Peyer's patch (tissue), 4 donors: ENCODE measurements at regions not wholly inside any gene's neighbourhood (a gene's known extent, or its start where the extent isn't known, plus 50 kb on each side); places are given as distances from the start of the nearest gene placed in this dataset.

Source experiments
- DNase-seq, 3 donors: peaks; one replicate each; pipeline ENCODE4 v3.0.0-alpha.2; 2017 to 2019
- H3K27ac ChIP-seq, 4 donors: fragments of 200-600 bp; sonication (generic); one replicate each; pipeline ENCODE4 v1.5.1; 2016 to 2019
- H3K27me3 ChIP-seq, 2 donors: fragments of 200-600 bp; sonication (generic); one replicate each; pipeline ENCODE4 v1.5.1; 2019
- H3K36me3 ChIP-seq, 3 donors: fragments of 200-600 bp; sonication (generic); one replicate each; pipeline ENCODE4 v1.5.1; 2016 to 2019
- H3K4me1 ChIP-seq, 4 donors: fragments of 200-600 bp; sonication (generic); one replicate each; pipeline ENCODE4 v1.5.1; 2016 to 2019
- H3K4me3 ChIP-seq, 4 donors: fragments of 200-600 bp; sonication (generic); 1 replicate in 3 of 4; 2 replicates in 1 of 4; pipeline ENCODE4 v1.5.1; 2016 to 2019; ENCODE audit warnings: mild to moderate bottlenecking in 1 of 4
- H3K9me3 ChIP-seq, 4 donors: fragments of 200-600 bp; sonication (generic); one replicate each; pipeline ENCODE4 v1.5.1; 2016 to 2019; ENCODE audit warnings: mild to moderate bottlenecking in 1 of 4
- POLR2A ChIP-seq, 2 donors: fragments of 450-650 bp; IDR thresholded peaks; one replicate each; pipeline ENCODE4 v1.5.1; 2017; ENCODE audit warnings: antibody characterized with exemption in 2 of 2, mild to moderate bottlenecking in 2 of 2, moderate library complexity in 2 of 2
- TF ChIP-seq, protein P1 (sequence below), 6 experiments: fragments of 450-650 bp in 4 of 6; fragments of 200-600 bp in 2 of 6; sonication (generic) in 1 of 6; IDR thresholded peaks; one replicate each; pipeline ENCODE4 v1.5.1; 2017 to 2019; ENCODE audit warnings: antibody characterized with exemption in 6 of 6, mild to moderate bottlenecking in 3 of 6, moderate library complexity in 1 of 6

DNA sequence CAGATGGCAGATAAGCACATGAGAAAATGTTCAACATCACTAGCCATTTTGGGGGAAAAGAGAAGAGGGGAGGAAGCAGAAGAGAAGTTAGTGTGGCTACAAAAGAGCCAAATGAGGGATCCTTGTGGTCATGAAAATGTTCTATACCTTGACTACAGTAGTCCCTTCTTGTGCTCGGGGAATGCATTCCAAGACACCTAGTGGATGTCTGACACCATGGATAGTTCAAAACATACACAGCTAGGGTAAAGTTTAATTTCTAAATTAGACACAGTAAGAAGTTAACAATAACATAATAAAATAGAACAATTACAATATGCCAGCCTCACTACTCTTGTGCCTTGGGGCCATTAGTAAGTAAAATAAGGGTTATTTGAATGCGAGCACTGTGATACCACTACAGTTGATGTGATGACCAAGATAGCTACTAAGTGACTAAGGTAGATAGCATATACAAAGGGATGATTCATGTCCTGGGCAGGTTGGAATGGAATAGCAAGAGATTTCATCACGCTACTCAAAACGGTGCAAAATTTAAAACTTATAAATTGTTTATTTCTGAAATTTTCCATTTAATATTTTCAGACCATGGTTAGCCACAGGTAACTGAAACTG, 344.1 kb downstream of the NR2F1-AS1 start:
- H3K36me3 ChIP-seq, result no peaks in the 10 kb centered on the region
- H3K27me3 ChIP-seq, result no peaks in the 10 kb centered on the region
- TF ChIP-seq, protein P1, sequence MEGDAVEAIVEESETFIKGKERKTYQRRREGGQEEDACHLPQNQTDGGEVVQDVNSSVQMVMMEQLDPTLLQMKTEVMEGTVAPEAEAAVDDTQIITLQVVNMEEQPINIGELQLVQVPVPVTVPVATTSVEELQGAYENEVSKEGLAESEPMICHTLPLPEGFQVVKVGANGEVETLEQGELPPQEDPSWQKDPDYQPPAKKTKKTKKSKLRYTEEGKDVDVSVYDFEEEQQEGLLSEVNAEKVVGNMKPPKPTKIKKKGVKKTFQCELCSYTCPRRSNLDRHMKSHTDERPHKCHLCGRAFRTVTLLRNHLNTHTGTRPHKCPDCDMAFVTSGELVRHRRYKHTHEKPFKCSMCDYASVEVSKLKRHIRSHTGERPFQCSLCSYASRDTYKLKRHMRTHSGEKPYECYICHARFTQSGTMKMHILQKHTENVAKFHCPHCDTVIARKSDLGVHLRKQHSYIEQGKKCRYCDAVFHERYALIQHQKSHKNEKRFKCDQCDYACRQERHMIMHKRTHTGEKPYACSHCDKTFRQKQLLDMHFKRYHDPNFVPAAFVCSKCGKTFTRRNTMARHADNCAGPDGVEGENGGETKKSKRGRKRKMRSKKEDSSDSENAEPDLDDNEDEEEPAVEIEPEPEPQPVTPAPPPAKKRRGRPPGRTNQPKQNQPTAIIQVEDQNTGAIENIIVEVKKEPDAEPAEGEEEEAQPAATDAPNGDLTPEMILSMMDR (IDR thresholded peaks at IDR 0.05), result no peak
- no peak for TF ChIP-seq POLR2A (IDR thresholded peaks at IDR 0.05)
- no peak overlapping the region for H3K4me3 ChIP-seq
- H3K4me1 ChIP-seq, result no peaks in the 10 kb centered on the region
- H3K9me3 ChIP-seq, result no peaks in the 10 kb centered on the region
- DNase-seq, result no peak
- no peak overlapping the region for H3K27ac ChIP-seq

DNA sequence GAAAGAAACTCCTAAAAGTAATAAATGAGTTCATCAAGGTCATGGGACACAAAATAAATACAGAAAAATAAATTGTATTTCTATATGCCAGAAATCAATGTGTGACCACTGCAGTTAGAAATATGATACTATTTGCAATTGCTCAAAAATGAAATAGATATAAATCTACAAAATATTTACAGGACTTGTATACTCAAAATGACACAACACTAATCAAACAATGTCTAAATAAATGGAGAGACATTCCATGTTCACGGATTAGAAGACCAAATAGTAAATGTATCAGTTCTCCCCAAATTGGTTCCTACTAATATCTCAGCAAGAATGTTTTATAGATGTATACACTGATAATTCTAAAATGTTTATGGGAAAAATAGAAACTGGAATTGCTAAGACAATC, 345.3 kb downstream of the NR2F1-AS1 start:
- H3K27me3 ChIP-seq, result no peaks in the 10 kb centered on the region
- H3K27ac ChIP-seq, result no peak overlapping the region
- H3K36me3 ChIP-seq, result no peaks in the 10 kb centered on the region
- DNase-seq, result no peak
- H3K4me3 ChIP-seq, result no peak overlapping the region
- no peaks in the 10 kb centered on the region for H3K9me3 ChIP-seq
- no peaks in the 10 kb centered on the region for H3K4me1 ChIP-seq
- TF ChIP-seq, protein P1 (IDR thresholded peaks at IDR 0.05), result no peak
- TF ChIP-seq POLR2A (IDR thresholded peaks at IDR 0.05), result no peak

DNA sequence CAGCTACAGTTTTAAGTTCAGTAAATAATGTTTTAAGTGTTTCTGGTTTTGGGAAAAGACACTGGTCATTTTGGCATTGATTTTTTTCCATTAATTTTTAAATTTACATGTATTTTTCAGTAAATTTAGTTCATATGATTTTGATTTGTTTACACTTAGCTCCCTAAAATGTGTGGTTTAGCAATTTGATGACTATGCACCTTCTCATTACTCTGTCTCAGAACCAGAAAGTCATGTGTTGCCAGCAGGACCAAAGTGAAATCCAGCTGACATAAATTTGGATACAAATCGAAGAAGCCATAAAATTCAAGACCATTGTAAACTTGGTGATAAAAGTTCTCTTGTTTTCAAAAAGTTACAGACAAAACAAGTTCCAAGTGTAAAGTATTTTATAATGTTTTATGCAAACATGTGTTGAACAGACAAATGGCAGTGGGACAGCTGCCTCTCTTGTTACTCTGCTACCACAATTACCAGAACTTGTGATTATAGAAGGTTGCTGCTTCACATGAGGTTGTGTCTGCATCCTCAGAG, 354.8 kb downstream of the NR2F1-AS1 start:
- Histone ChIP-seq H3K36me3 (no peaks in the 10 kb centered on the region), H3K4me3 (no peak overlapping the region), H3K27ac (no peak overlapping the region), H3K4me1 (no peaks in the 10 kb centered on the region), H3K9me3 (no peaks in the 10 kb centered on the region), H3K27me3 (no peaks in the 10 kb centered on the region)
- no peak for DNase-seq
- TF ChIP-seq, protein P1 (IDR thresholded peaks at IDR 0.05), result no peak
- no peak for TF ChIP-seq POLR2A (IDR thresholded peaks at IDR 0.05)

DNA sequence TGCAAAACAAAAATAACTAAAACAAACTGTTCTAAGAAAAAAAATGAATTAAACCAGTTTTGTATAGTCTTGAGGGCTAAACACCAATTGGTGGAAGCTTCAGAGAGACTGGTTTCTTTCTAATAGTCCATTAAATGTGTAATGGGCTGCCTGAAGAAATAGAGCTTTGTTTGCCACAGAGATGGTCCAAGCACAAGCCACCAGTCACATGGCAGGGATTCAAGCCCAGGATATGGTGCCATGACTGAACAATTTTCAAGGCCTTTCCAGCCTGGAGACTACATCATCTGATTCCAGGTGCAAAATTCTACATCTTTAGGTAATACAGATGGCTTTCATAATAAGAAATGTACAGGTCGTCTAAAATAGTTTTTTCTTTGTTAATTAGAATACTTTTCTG, 355.3 kb downstream of the NR2F1-AS1 start:
- Histone ChIP-seq H3K27ac (no peak overlapping the region), H3K9me3 (no peaks in the 10 kb centered on the region), H3K4me1 (no peaks in the 10 kb centered on the region), H3K4me3 (no peak overlapping the region), H3K36me3 (no peaks in the 10 kb centered on the region), H3K27me3 (no peaks in the 10 kb centered on the region)
- TF ChIP-seq, protein P1 (IDR thresholded peaks at IDR 0.05), result no peak
- no peak for TF ChIP-seq POLR2A (IDR thresholded peaks at IDR 0.05)
- no peak for DNase-seq

DNA sequence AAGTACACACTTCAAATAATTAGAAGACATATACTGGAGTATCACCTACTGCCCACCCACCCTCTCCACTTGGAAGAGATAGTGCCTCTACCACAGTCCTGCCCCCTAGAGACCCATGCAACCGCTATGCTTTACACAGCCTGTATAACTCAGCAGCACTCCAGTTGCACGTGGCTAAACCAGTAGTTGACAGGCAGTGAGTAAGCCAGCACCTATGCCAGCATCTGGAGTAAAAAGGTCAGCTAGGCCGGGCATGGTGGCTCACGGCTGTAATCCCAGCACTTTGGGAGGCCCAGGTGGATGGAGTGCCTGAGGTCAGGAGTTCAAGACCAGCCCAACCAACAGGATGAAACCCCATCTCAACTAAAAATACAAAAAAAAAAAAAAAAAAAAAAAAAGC, 356.4 kb downstream of the NR2F1-AS1 start:
- Histone ChIP-seq H3K36me3 (no peaks in the 10 kb centered on the region), H3K27ac (no peak overlapping the region), H3K4me1 (no peaks in the 10 kb centered on the region), H3K27me3 (no peaks in the 10 kb centered on the region), H3K9me3 (no peaks in the 10 kb centered on the region), H3K4me3 (no peak overlapping the region)
- TF ChIP-seq POLR2A (IDR thresholded peaks at IDR 0.05), result no peak
- TF ChIP-seq, protein P1 (IDR thresholded peaks at IDR 0.05), result no peak
- DNase-seq, result no peak
